Astrocyte (in vitro differentiated cells and primary cell): ENCODE measurements at regions not wholly inside any gene's neighbourhood (a gene's known extent, or its start where the extent isn't known, plus 50 kb on each side); places are given as distances from the start of the nearest gene placed in this dataset.

Experiments
- DNase-seq: peaks from one replicate; pipeline ENCODE4 v3.0.0-alpha.2; 2010; ENCODE audit warnings: low read depth
- FAIRE-seq: peaks from 2 replicates; lab custom pipeline; 2011; peaks lifted over from hg19 to GRCh38; lab: Jason Lieb, UNC
- H2AFZ ChIP-seq: 2 replicates; pipeline ENCODE4 v1.6.0; 2012; ENCODE audit warnings: low read depth, low read length, inconsistent platforms
- H3K27ac ChIP-seq: 2 replicates; pipeline ENCODE4 v1.5.1; 2011; ENCODE audit warnings: low read depth, low read length, inconsistent platforms
- H3K27me3 ChIP-seq: 2 replicates; pipeline ENCODE4 v1.6.0; 2011; ENCODE audit warnings: low read length, inconsistent platforms; ENCODE audit not compliant: insufficient read depth
- H3K36me3 ChIP-seq: 2 replicates; pipeline ENCODE4 v1.5.1; 2011; ENCODE audit warnings: low read length, inconsistent platforms; ENCODE audit not compliant: insufficient read depth
- H3K4me1 ChIP-seq: 2 replicates; pipeline ENCODE4 v1.5.1; 2011; ENCODE audit warnings: low read length, inconsistent platforms; ENCODE audit not compliant: insufficient read depth
- H3K4me2 ChIP-seq: 2 replicates; pipeline ENCODE4 v1.6.0; 2012; ENCODE audit warnings: low read length, inconsistent platforms
- H3K4me3 ChIP-seq: 2 replicates; pipeline ENCODE4 v1.5.1; 2011; ENCODE audit warnings: low read depth, mild to moderate bottlenecking, low read length, inconsistent platforms; ENCODE audit not compliant: insufficient read depth
- H3K79me2 ChIP-seq: 2 replicates; pipeline ENCODE4 v1.6.0; 2012; ENCODE audit warnings: mild to moderate bottlenecking, low read length, inconsistent platforms; ENCODE audit not compliant: insufficient read depth
- H3K9ac ChIP-seq: 2 replicates; pipeline ENCODE4 v1.6.0; 2012; ENCODE audit warnings: mild to moderate bottlenecking, low read length, inconsistent platforms
- H3K9me3 ChIP-seq: 2 replicates; pipeline ENCODE4 v1.5.1; 2012; ENCODE audit warnings: low read depth, mild to moderate bottlenecking, low read length, inconsistent platforms; ENCODE audit not compliant: insufficient read depth
- H4K20me1 ChIP-seq: 2 replicates; pipeline ENCODE4 v1.6.0; 2012; ENCODE audit warnings: low read length, inconsistent platforms; ENCODE audit not compliant: insufficient read depth
- H3K27ac Mint-ChIP-seq: one replicate; pipeline ENCODE4 v1.8.0; 2021; ENCODE audit warnings: mild to moderate bottlenecking, mixed read lengths; ENCODE audit not compliant: unreplicated experiment
- H3K27me3 Mint-ChIP-seq: one replicate; pipeline ENCODE4 v1.8.0; 2021; ENCODE audit warnings: low read depth, mixed read lengths; ENCODE audit not compliant: unreplicated experiment
- H3K36me3 Mint-ChIP-seq: one replicate; pipeline ENCODE4 v1.8.0; 2021; ENCODE audit warnings: low read depth, mixed read lengths; ENCODE audit not compliant: unreplicated experiment
- H3K4me1 Mint-ChIP-seq: one replicate; pipeline ENCODE4 v1.8.0; 2021; ENCODE audit warnings: low read depth, mixed read lengths; ENCODE audit not compliant: unreplicated experiment
- H3K4me3 Mint-ChIP-seq: one replicate; pipeline ENCODE4 v1.8.0; 2021; ENCODE audit warnings: mild to moderate bottlenecking, moderate library complexity, mixed read lengths; ENCODE audit not compliant: unreplicated experiment
- H3K9me3 Mint-ChIP-seq: one replicate; pipeline ENCODE4 v1.8.0; 2021; ENCODE audit warnings: mild to moderate bottlenecking, mixed read lengths; ENCODE audit not compliant: unreplicated experiment
- CTCF ChIP-seq: IDR thresholded peaks from 2 replicates; pipeline ENCODE4 v1.5.1; 2011; ENCODE audit warnings: low read depth, mild to moderate bottlenecking, inconsistent platforms, low read length, moderate library complexity; ENCODE audit not compliant: insufficient read depth
- EZH2 ChIP-seq: IDR thresholded peaks from 2 replicates; pipeline ENCODE4 v1.6.1; 2012; ENCODE audit warnings: mild to moderate bottlenecking, low read length, inconsistent platforms; ENCODE audit not compliant: insufficient read depth

GRCh38 chr3:188962253-188963247 is 209.2 kb upstream of the TPRG1 start:
- Histone ChIP-seq H4K20me1 (no peaks in the 10 kb centered on the region), H3K27me3 (no peaks in the 10 kb centered on the region), H3K4me3 (no peak overlapping the region), H3K4me2 (no peak overlapping the region), H3K36me3 (no peaks in the 10 kb centered on the region), H3K9me3 (no peaks in the 10 kb centered on the region), H3K4me1 (no peaks in the 10 kb centered on the region), H3K79me2 (no peaks in the 10 kb centered on the region), H2AFZ (no peak overlapping the region), H3K9ac (no peak overlapping the region), H3K27ac (no peak overlapping the region)
- TF ChIP-seq CTCF: no peak
- TF ChIP-seq EZH2: no peak
- Mint-ChIP-seq H3K9me3 (no peaks in the 10 kb centered on the region), H3K27ac (no peak overlapping the region), H3K36me3 (no peaks in the 10 kb centered on the region), H3K27me3 (no peaks in the 10 kb centered on the region), H3K4me3 (no peak overlapping the region), H3K4me1 (peaks cover 1% of the 10 kb centered on the region)
- no peak for FAIRE-seq
- no peak for DNase-seq

- H3K27me3 Mint-ChIP-seq: no peaks in the 10 kb centered on the region
- no peaks in the 10 kb centered on the region for H3K36me3 Mint-ChIP-seq
- no peak overlapping the region for H3K27ac Mint-ChIP-seq
- peaks cover 1% of the 10 kb centered on the region for H3K4me1 Mint-ChIP-seq
- no peaks in the 10 kb centered on the region for H3K36me3 ChIP-seq
- no peak overlapping the region for H3K4me3 Mint-ChIP-seq
- H4K20me1 ChIP-seq: no peaks in the 10 kb centered on the region
- H3K4me3 ChIP-seq: no peak overlapping the region
- H3K27me3 ChIP-seq: no peaks in the 10 kb centered on the region
- no peaks in the 10 kb centered on the region for H3K79me2 ChIP-seq
- no peak overlapping the region for H2AFZ ChIP-seq
- H3K4me2 ChIP-seq: no peak overlapping the region
- no peaks in the 10 kb centered on the region for H3K9me3 ChIP-seq
- TF ChIP-seq EZH2: no peak
- TF ChIP-seq CTCF: no peak
- H3K27ac ChIP-seq: no peak overlapping the region
- no peak overlapping the region for H3K9ac ChIP-seq
- DNase-seq (no peak), FAIRE-seq (no peak)
- H3K4me1 ChIP-seq: no peaks in the 10 kb centered on the region
- H3K9me3 Mint-ChIP-seq: no peaks in the 10 kb centered on the region
Measured at GRCh38 chr3:188964957-188965356, 206.8 kb upstream of the TPRG1 start.

DNA sequence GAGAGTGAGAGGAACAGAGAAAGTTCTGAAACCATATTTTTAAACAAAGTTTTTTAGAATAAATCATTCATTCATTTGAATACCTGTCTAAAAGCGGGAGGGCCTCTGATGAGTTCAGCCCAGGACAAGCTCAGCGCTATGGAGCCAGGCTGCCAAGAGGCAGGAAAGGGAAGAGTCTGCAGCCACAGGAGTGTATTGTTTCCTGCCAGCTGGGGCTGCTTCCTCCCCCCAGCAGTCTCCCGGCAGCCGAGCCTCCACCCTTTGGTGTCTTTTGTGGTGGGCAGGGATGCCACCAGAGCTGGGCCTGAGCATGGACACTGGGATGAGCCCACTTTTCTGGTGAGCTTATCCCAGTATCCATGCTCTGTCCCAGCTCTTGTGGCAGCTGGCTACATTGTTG is 199.5 kb upstream of the TPRG1 start:
- DNase-seq (no peak), FAIRE-seq (no peak)
- H3K27ac Mint-ChIP-seq: no peak overlapping the region
- Histone ChIP-seq H3K4me2 (no peak overlapping the region), H2AFZ (no peak overlapping the region), H3K27me3 (no peaks in the 10 kb centered on the region), H4K20me1 (no peaks in the 10 kb centered on the region), H3K36me3 (no peaks in the 10 kb centered on the region), H3K9ac (no peak overlapping the region), H3K9me3 (no peaks in the 10 kb centered on the region), H3K4me1 (peaks cover 9% of the 10 kb centered on the region), H3K79me2 (no peaks in the 10 kb centered on the region), H3K27ac (no peak overlapping the region), H3K4me3 (no peak overlapping the region)
- peaks cover 10% of the 10 kb centered on the region for H3K9me3 Mint-ChIP-seq
- H3K4me1 Mint-ChIP-seq: no peaks in the 10 kb centered on the region
- H3K4me3 Mint-ChIP-seq: no peak overlapping the region
- peaks cover 7% of the 10 kb centered on the region for H3K36me3 Mint-ChIP-seq
- H3K27me3 Mint-ChIP-seq: no peaks in the 10 kb centered on the region
- TF ChIP-seq EZH2 (no peak), CTCF (no peak)
